H7 (cell line): ENCODE measurements at regions not wholly inside any gene's neighbourhood (a gene's known extent, or its start where the extent isn't known, plus 50 kb on each side); places are given as distances from the start of the nearest gene placed in this dataset.
"Not testable (repeated sequence)": the region's sequence is repeated elsewhere in the genome, so short reads cannot be mapped to it uniquely, and the experiment has no call there.

Experiments
- DNase-seq: peaks from one replicate; pipeline ENCODE4 v3.0.0; 2012
- H3K27me3 ChIP-seq: 2 replicates; pipeline ENCODE4 v1.6.0; 2011; ENCODE audit warnings: mild to moderate bottlenecking, low read length; ENCODE audit not compliant: control insufficient read depth, insufficient read depth
- H3K36me3 ChIP-seq: replicated peaks from 2 replicates; pipeline ENCODE4 v1.5.1; 2011; ENCODE audit warnings: low read length; ENCODE audit not compliant: control insufficient read depth, insufficient read depth
- H3K4me3 ChIP-seq: 2 replicates; pipeline ENCODE4 v1.5.1; 2011; ENCODE audit warnings: low read depth, mild to moderate bottlenecking, control low read depth, low read length, moderate library complexity; ENCODE audit not compliant: insufficient read depth

GRCh38 chr7:91780521-91780920, 100.0 kb downstream of the MTERF1 start:
- no peak overlapping the region for H3K4me3 ChIP-seq
- no peaks in the 10 kb centered on the region for H3K27me3 ChIP-seq
- DNase-seq: no peak
- H3K36me3 ChIP-seq: no peaks in the 10 kb centered on the region

GRCh38 chr7:91784469-91784868, 96.0 kb downstream of the MTERF1 start:
- H3K36me3 ChIP-seq: no peaks in the 10 kb centered on the region
- no peaks in the 10 kb centered on the region for H3K27me3 ChIP-seq
- H3K4me3 ChIP-seq: no peak overlapping the region
- DNase-seq: no peak

- no peaks in the 10 kb centered on the region for H3K36me3 ChIP-seq
- H3K4me3 ChIP-seq: no peak overlapping the region
- no peaks in the 10 kb centered on the region for H3K27me3 ChIP-seq
- no peak for DNase-seq
These were observed 92.6 kb downstream of the MTERF1 start for GRCh38 chr7:91787931-91788330.

GRCh38 chr7:91789086-91789485, 91.4 kb downstream of the MTERF1 start:
- no peak overlapping the region for H3K4me3 ChIP-seq
- H3K27me3 ChIP-seq: no peaks in the 10 kb centered on the region
- no peaks in the 10 kb centered on the region for H3K36me3 ChIP-seq
- no peak for DNase-seq

GRCh38 chr7:91789558-91789957, 90.9 kb downstream of the MTERF1 start:
- Histone ChIP-seq H3K27me3 (no peaks in the 10 kb centered on the region), H3K4me3 (no peak overlapping the region)

GRCh38 chr7:91790646-91791045, 89.9 kb downstream of the MTERF1 start:
- DNase-seq, H3K27me3 ChIP-seq, H3K4me3 ChIP-seq, H3K36me3 ChIP-seq: not testable (repeated sequence)

More at GRCh38 chr7:91789558-91789957, 90.9 kb downstream of the MTERF1 start:
- DNase-seq: no peak
- H3K36me3 ChIP-seq: no peaks in the 10 kb centered on the region

- no peaks in the 10 kb centered on the region for H3K36me3 ChIP-seq
- H3K4me3 ChIP-seq: no peak overlapping the region
- DNase-seq: no peak
- no peaks in the 10 kb centered on the region for H3K27me3 ChIP-seq
These were observed 84.4 kb downstream of the MTERF1 start for GRCh38 chr7:91796122-91796521.

GRCh38 chr7:91798425-91798824, 82.1 kb downstream of the MTERF1 start:
- DNase-seq: no peak
- H3K36me3 ChIP-seq: no peaks in the 10 kb centered on the region
- H3K4me3 ChIP-seq: no peak overlapping the region
- no peaks in the 10 kb centered on the region for H3K27me3 ChIP-seq

- H3K36me3 ChIP-seq: no peaks in the 10 kb centered on the region
- H3K4me3 ChIP-seq: no peak overlapping the region
- H3K27me3 ChIP-seq: no peaks in the 10 kb centered on the region
- DNase-seq: no peak
These were observed 80.1 kb downstream of the MTERF1 start for GRCh38 chr7:91800389-91800788.

GRCh38 chr7:91801331-91801983, 79.0 kb downstream of the MTERF1 start:
- no peaks in the 10 kb centered on the region for H3K36me3 ChIP-seq
- H3K27me3 ChIP-seq: no peaks in the 10 kb centered on the region
- no peak for DNase-seq
- no peak overlapping the region for H3K4me3 ChIP-seq

- no peak for DNase-seq
- H3K27me3 ChIP-seq: no peaks in the 10 kb centered on the region
- no peak overlapping the region for H3K4me3 ChIP-seq
- H3K36me3 ChIP-seq: no peaks in the 10 kb centered on the region
These were observed 69.3 kb downstream of the MTERF1 start for GRCh38 chr7:91811236-91811635.

- DNase-seq: no peak
- no peaks in the 10 kb centered on the region for H3K36me3 ChIP-seq
- H3K4me3 ChIP-seq: no peak overlapping the region
- no peaks in the 10 kb centered on the region for H3K27me3 ChIP-seq
These were observed 68.9 kb downstream of the MTERF1 start for GRCh38 chr7:91811641-91812040.

- H3K27me3 ChIP-seq: no peaks in the 10 kb centered on the region
- no peak overlapping the region for H3K4me3 ChIP-seq
- no peaks in the 10 kb centered on the region for H3K36me3 ChIP-seq
- DNase-seq: no peak
These were observed 68.1 kb downstream of the MTERF1 start for GRCh38 chr7:91812388-91812787.

- DNase-seq: no peak
- Histone ChIP-seq H3K27me3 (no peaks in the 10 kb centered on the region), H3K36me3 (no peaks in the 10 kb centered on the region), H3K4me3 (no peak overlapping the region)
These were observed 66.3 kb downstream of the MTERF1 start for GRCh38 chr7:91814189-91814588.
